ENCODE measurements at regions not wholly inside any gene's neighbourhood (a gene's known extent, or its start where the extent isn't known, plus 50 kb on each side); places are given as distances from the start of the nearest gene placed in this dataset.

- H3K36me3 ChIP-seq (ENCODE audit: insufficient read depth, low read length): no peaks in the 10 kb centered on the region
- H3K4me3 ChIP-seq (ENCODE audit: low read depth, low read length, poor library complexity, severe bottlenecking): no peak overlapping the region
- no peaks in the 10 kb centered on the region for H3K9me3 ChIP-seq (ENCODE audit: low read length)
- no peak overlapping the region for H3K4me2 ChIP-seq (ENCODE audit: low read length)
- H3K27ac ChIP-seq (ENCODE audit: low read depth, low read length, poor library complexity, severe bottlenecking): no peak overlapping the region
- ChIA-PET POLR2A (no interaction called here), CTCF (ENCODE audit: unreplicated experiment) (no interaction called here)
- H2AFZ ChIP-seq (ENCODE audit: low read length): no peak overlapping the region
- no peaks in the 10 kb centered on the region for H4K20me1 ChIP-seq (ENCODE audit: insufficient read depth, low read length)
- no TSS peak for BruUV-seq (replicated peaks)
- no peak for TF ChIP-seq CTCF (conservative IDR thresholded peaks at IDR 0.05; ENCODE audit: low read length)
- TF ChIP-seq EZH2phosphoT487 (IDR thresholded peaks at IDR 0.05; ENCODE audit: borderline replicate concordance, low read depth, low read length): no peak
- DNase-seq (ENCODE audit: low spot score): no peak
- intact Hi-C loops (cut with micrococcal nuclease; ENCODE audit: unreplicated experiment): no loop called here
- no peaks in the 10 kb centered on the region for H3K4me1 ChIP-seq (ENCODE audit: insufficient read depth, low read length, poor library complexity, severe bottlenecking)
- no peaks in the 10 kb centered on the region for H3K9me2 ChIP-seq (ENCODE audit: insufficient read depth, low read length)
- H3K79me2 ChIP-seq (ENCODE audit: insufficient read depth, low read depth, low read length): no peaks in the 10 kb centered on the region
These were observed 87.7 kb downstream of the CHST1 start for GRCh38 chr11:45577752-45578151.

- H3K79me2 ChIP-seq (ENCODE audit: insufficient read depth, low read depth, low read length): no peaks in the 10 kb centered on the region
These were observed 88.8 kb downstream of the CHST1 start for GRCh38 chr11:45576461-45577215.

More at GRCh38 chr11:45576461-45577215, 88.8 kb downstream of the CHST1 start:
- Histone ChIP-seq H3K9me2 (ENCODE audit: insufficient read depth, low read length) (no peaks in the 10 kb centered on the region), H3K36me3 (ENCODE audit: insufficient read depth, low read length) (no peaks in the 10 kb centered on the region), H3K9me3 (ENCODE audit: low read length) (no peaks in the 10 kb centered on the region), H3K27ac (ENCODE audit: low read depth, low read length, poor library complexity, severe bottlenecking) (no peak overlapping the region), H2AFZ (ENCODE audit: low read length) (no peak overlapping the region), H3K4me3 (ENCODE audit: low read depth, low read length, poor library complexity, severe bottlenecking) (no peak overlapping the region), H4K20me1 (ENCODE audit: insufficient read depth, low read length) (no peaks in the 10 kb centered on the region), H3K4me1 (ENCODE audit: insufficient read depth, low read length, poor library complexity, severe bottlenecking) (no peaks in the 10 kb centered on the region), H3K4me2 (ENCODE audit: low read length) (no peak overlapping the region)
- no TSS peak for BruUV-seq (replicated peaks)
- ChIA-PET POLR2A (interaction anchor here (0.7 kb wide), 1 partner anchor 90 kb away, joined by 3 read pairs; no protein-coding TSS in a partner anchor), CTCF (ENCODE audit: unreplicated experiment) (no interaction called here)
- DNase-seq (ENCODE audit: low spot score): no peak
- intact Hi-C loops (cut with micrococcal nuclease; ENCODE audit: unreplicated experiment): no loop called here
- TF ChIP-seq CTCF (conservative IDR thresholded peaks at IDR 0.05; ENCODE audit: low read length): no peak
- TF ChIP-seq EZH2phosphoT487 (IDR thresholded peaks at IDR 0.05; ENCODE audit: borderline replicate concordance, low read depth, low read length): no peak
